Endothelial cell of umbilical vein (primary cell): ENCODE measurements at regions not wholly inside any gene's neighbourhood (a gene's known extent, or its start where the extent isn't known, plus 50 kb on each side); places are given as distances from the start of the nearest gene placed in this dataset.
A peak's percentile ranks its signal among the peaks of the same experiment; 100 is the strongest.

ENCODE experiments used
- BruUV-seq: library from RNA; stranded (reverse); fragments of 400-500 nt; replicated peaks from 2 replicates; lab custom pipeline; 2021; lab: Mats Ljungman, UMichigan
- CTCF ChIA-PET: fragments of 300-600, 350-600 bp; sonication (Branson Sonifier 250); formaldehyde crosslinking; loops from one replicate; lab custom pipeline; 2021; ENCODE audit warnings: antibody characterized with exemption, inconsistent platforms; lab: Charles Lee
- POLR2A ChIA-PET: fragments of 300-600, 350-600 bp; sonication (Branson Sonifier 250); formaldehyde crosslinking; loops from one replicate; lab custom pipeline; 2021; ENCODE audit warnings: antibody characterized with exemption, inconsistent platforms; lab: Charles Lee
- DNase-seq: peaks from one replicate; pipeline ENCODE4 v3.0.0-alpha.2; 2011; ENCODE audit warnings: low read depth, low spot score
- FAIRE-seq: peaks from 2 replicates; lab custom pipeline; 2011; peaks lifted over from hg19 to GRCh38; lab: Jason Lieb, UNC
- H2AFZ ChIP-seq: 2 replicates; pipeline ENCODE4 v1.6.0; 2012; ENCODE audit warnings: low read depth, low read length, control low read depth, inconsistent platforms
- H3K27ac ChIP-seq: 2 replicates; pipeline ENCODE4 v1.5.1; 2011; ENCODE audit warnings: low read depth, mild to moderate bottlenecking, control low read depth, low read length, moderate library complexity; ENCODE audit not compliant: insufficient read depth
- H3K27me3 ChIP-seq, 2 experiments: 2 replicates each; pipeline versions ENCODE4 v1.6.0 to v1.6.1; 2011; ENCODE audit warnings: low read length in 2 of 2, mixed read lengths in 1 of 2; ENCODE audit not compliant: control insufficient read depth in 2 of 2, insufficient read depth in 2 of 2
- H3K36me3 ChIP-seq, 2 experiments: 2 replicates in 1 of 2; 3 replicates in 1 of 2; pipeline ENCODE4 v1.5.1; 2011; ENCODE audit warnings: low read length in 2 of 2, mild to moderate bottlenecking in 1 of 2, moderate library complexity in 1 of 2; ENCODE audit not compliant: control insufficient read depth in 2 of 2, insufficient read depth in 2 of 2; ENCODE audit errors: extremely low read depth in 1 of 2
- H3K4me1 ChIP-seq: 3 replicates; pipeline ENCODE4 v1.5.1; 2011; ENCODE audit warnings: mild to moderate bottlenecking, low read length; ENCODE audit not compliant: control insufficient read depth, insufficient read depth; ENCODE audit errors: extremely low read depth
- H3K4me2 ChIP-seq: 2 replicates; pipeline ENCODE4 v1.6.1; 2011; ENCODE audit warnings: low read length, control low read depth, mixed read lengths; ENCODE audit not compliant: insufficient read depth
- H3K4me3 ChIP-seq, 3 experiments: fragments of 200-600 bp in 1 of 3; sonication (generic), shearing (Covaris generic) in 1 of 3; replicated peaks in 1 of 3; 2 replicates each; pipeline ENCODE4 v1.5.1; 2011 to 2016; ENCODE audit warnings: control low read depth in 3 of 3, low read length in 3 of 3, mild to moderate bottlenecking in 2 of 3, inconsistent platforms in 1 of 3, low read depth in 1 of 3, moderate library complexity in 1 of 3; ENCODE audit not compliant: insufficient read depth in 1 of 3
- H3K79me2 ChIP-seq: 2 replicates; pipeline ENCODE4 v1.6.0; 2012; ENCODE audit warnings: low read length, inconsistent platforms; ENCODE audit not compliant: control insufficient read depth, insufficient read depth
- H3K9ac ChIP-seq: replicated peaks from 2 replicates; pipeline ENCODE3; 2011; ENCODE audit warnings: low read length, control low read depth; ENCODE audit not compliant: insufficient read depth; ENCODE audit errors: extremely low read depth
- H3K9me1 ChIP-seq: replicated peaks from 3 replicates; pipeline ENCODE4 v1.6.0; 2011; ENCODE audit warnings: mild to moderate bottlenecking, low read length; ENCODE audit not compliant: control insufficient read depth, insufficient read depth; ENCODE audit errors: extremely low read depth
- H3K9me3 ChIP-seq: replicated peaks from 2 replicates; pipeline ENCODE4 v1.5.1; 2012; ENCODE audit warnings: low read length, inconsistent platforms; ENCODE audit not compliant: control insufficient read depth, insufficient read depth
- H4K20me1 ChIP-seq: replicated peaks from 2 replicates; pipeline ENCODE3; 2011; ENCODE audit warnings: mild to moderate bottlenecking, low read length; ENCODE audit not compliant: control insufficient read depth, insufficient read depth; ENCODE audit errors: extremely low read depth
- EZH2 ChIP-seq: IDR thresholded peaks from 2 replicates; pipeline ENCODE4 v1.6.1; 2012; ENCODE audit warnings: borderline replicate concordance, low read depth, mild to moderate bottlenecking, moderate library complexity, low read length, inconsistent platforms; ENCODE audit not compliant: severe bottlenecking
- FOS ChIP-seq: IDR thresholded peaks from 2 replicates; pipeline ENCODE4 v1.6.1; 2011; ENCODE audit warnings: mild to moderate bottlenecking, low read length, moderate library complexity, borderline replicate concordance; ENCODE audit not compliant: insufficient read depth
- GATA2 ChIP-seq: IDR thresholded peaks from 2 replicates; pipeline ENCODE4 v1.7.0; 2011; ENCODE audit warnings: low read depth, mild to moderate bottlenecking, moderate library complexity, mixed read lengths, low read length; ENCODE audit not compliant: insufficient read length, insufficient read depth
- JUN ChIP-seq: IDR thresholded peaks from 2 replicates; pipeline ENCODE4 v1.6.1; 2011; ENCODE audit warnings: borderline replicate concordance, low read depth; ENCODE audit not compliant: insufficient read length, insufficient read depth
- MYC ChIP-seq: IDR thresholded peaks from one replicate; pipeline ENCODE4 v1.6.1; 2011; ENCODE audit warnings: mild to moderate bottlenecking, low read depth, low read length
- POLR2A ChIP-seq: IDR thresholded peaks from 2 replicates; pipeline ENCODE4 v1.6.1; 2012; ENCODE audit warnings: low read depth, mild to moderate bottlenecking, control low read depth, low read length
- POLR2AphosphoS5 ChIP-seq: IDR thresholded peaks from 2 replicates; pipeline ENCODE4 v1.6.1; 2012; ENCODE audit warnings: low read depth, mild to moderate bottlenecking, control low read depth, low read length, moderate library complexity; ENCODE audit not compliant: insufficient read depth
- dilution Hi-C: fragments of 300-500 bp; cut with MboI; formaldehyde crosslinking; loops from one replicate; pipeline ENCODE4 v1.15.0; 2019; ENCODE audit warnings: low sequenced_read_pairs; ENCODE audit not compliant: extremely low pct_ligation_motif_present
- intact Hi-C: fragments of 100-400 bp; cut with micrococcal nuclease; formaldehyde crosslinking; loops from one replicate; pipeline ENCODE4 v1.10.0; 2022
- TF ChIP-seq, protein P1 (sequence below), 2 donors: IDR thresholded peaks; 1 replicate in 1 of 2; 2 replicates in 1 of 2; pipeline ENCODE4 v1.5.1; 2011; ENCODE audit warnings: low read length in 2 of 2, mild to moderate bottlenecking in 2 of 2, moderate library complexity in 2 of 2, control low read depth in 1 of 2, inconsistent platforms in 1 of 2, low read depth in 1 of 2; ENCODE audit not compliant: insufficient read depth in 1 of 2; ENCODE audit errors: extremely low read depth in 1 of 2
- TF ChIP-seq, protein P2 (sequence below): IDR thresholded peaks from 2 replicates; pipeline ENCODE4 v1.6.1; 2011; ENCODE audit not compliant: insufficient read depth, insufficient read length

DNA sequence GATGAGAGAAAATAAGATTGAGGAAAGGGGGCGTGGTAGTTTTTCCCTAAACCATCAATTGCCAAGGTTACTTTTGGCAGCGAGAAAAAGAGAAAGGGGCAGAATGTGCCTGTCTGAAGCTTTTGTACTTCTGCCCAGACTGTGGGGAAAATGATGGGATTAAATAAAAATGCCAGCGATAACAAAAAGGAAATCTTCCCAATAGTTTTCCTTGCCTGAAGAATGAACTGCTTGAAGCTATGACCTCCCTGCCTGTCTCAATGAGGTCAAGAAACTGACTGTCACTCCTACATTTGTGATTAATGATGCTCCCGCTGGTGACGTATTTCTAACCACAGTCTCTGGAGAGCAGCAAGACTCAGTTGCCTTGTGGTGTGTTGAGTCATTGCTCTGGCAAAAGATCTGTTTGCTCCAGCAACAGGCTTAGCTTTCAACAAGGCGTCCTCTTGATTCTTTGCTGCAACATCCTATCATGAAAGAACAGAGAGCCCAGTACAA lies 1051.5 kb downstream of the DIAPH3 start:
- ChIA-PET POLR2A (no interaction called here), CTCF (interaction anchor here (0.9 to 1.3 kb wide), 2 partner anchors 9 to 570 kb away, joined by 3 read pairs; no protein-coding TSS in a partner anchor)
- Histone ChIP-seq H3K27me3 (no peaks in the 10 kb centered on the region), H3K79me2 (no peaks in the 10 kb centered on the region), H3K36me3 (no peaks in the 10 kb centered on the region), H3K9me1 (no peaks in the 10 kb centered on the region), H3K9ac (no peak overlapping the region), H3K4me1 (peaks cover 6% of the 10 kb centered on the region), H3K27ac (no peak overlapping the region), H3K9me3 (no peaks in the 10 kb centered on the region), H3K4me2 (no peak overlapping the region), H4K20me1 (no peaks in the 10 kb centered on the region), H3K4me3 (no peak overlapping the region), H2AFZ (peak overlapping the region; percentile 79)
- BruUV-seq = no TSS peak
- DNase-seq = peak; percentile 71
- intact Hi-C loops = no loop called here
- no peak for TF ChIP-seq GATA2
- peak; percentile 57 for TF ChIP-seq FOS
- TF ChIP-seq EZH2 = no peak
- TF ChIP-seq MYC = no peak
- TF ChIP-seq POLR2AphosphoS5 = no peak
- dilution Hi-C loops = no loop called here
- peak; percentile 72 for FAIRE-seq

DNA sequence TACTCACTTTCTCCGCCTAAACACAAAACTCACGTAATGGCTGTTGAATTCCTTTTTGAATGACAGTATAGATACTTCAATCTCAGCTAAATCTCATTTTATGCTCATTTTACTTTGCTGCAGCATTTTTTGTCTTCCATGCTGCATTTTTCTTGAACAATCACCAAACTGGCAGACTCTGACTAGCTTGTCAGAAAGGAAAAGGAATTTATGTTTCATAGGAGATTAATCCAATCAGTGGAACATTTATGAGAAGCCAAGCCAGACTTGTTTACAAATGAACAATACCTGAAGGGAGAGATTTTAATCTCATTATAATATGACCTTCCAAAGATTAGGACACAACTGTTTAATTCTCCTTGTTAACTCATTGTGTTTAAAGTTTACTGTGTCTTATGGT lies 1044.3 kb downstream of the DIAPH3 start:
- no peaks in the 10 kb centered on the region for H4K20me1 ChIP-seq
- ChIA-PET CTCF (interaction anchor here (1.5 kb wide), 1 partner anchor 10 kb away, joined by 4 read pairs; no protein-coding TSS in a partner anchor), POLR2A (no interaction called here)
- no peak overlapping the region for H3K4me3 ChIP-seq
- no TSS peak for BruUV-seq
- H3K27ac ChIP-seq = no peak overlapping the region
- no peak overlapping the region for H3K9ac ChIP-seq
- no peaks in the 10 kb centered on the region for H3K79me2 ChIP-seq
- H3K9me3 ChIP-seq = no peaks in the 10 kb centered on the region
- intact Hi-C loops = no loop called here
- no peaks in the 10 kb centered on the region for H3K36me3 ChIP-seq
- H3K27me3 ChIP-seq = no peaks in the 10 kb centered on the region
- H3K4me2 ChIP-seq = peak overlapping the region; percentile 63
- H3K9me1 ChIP-seq = no peaks in the 10 kb centered on the region
- dilution Hi-C loops = no loop called here
- H2AFZ ChIP-seq = peak overlapping the region; percentile 92
- H3K4me1 ChIP-seq = peaks cover 4% of the 10 kb centered on the region
- DNase-seq = peak; percentile 24
- no peak for TF ChIP-seq FOS
- no peak for TF ChIP-seq EZH2
- TF ChIP-seq GATA2 = no peak
- TF ChIP-seq, protein P1, sequence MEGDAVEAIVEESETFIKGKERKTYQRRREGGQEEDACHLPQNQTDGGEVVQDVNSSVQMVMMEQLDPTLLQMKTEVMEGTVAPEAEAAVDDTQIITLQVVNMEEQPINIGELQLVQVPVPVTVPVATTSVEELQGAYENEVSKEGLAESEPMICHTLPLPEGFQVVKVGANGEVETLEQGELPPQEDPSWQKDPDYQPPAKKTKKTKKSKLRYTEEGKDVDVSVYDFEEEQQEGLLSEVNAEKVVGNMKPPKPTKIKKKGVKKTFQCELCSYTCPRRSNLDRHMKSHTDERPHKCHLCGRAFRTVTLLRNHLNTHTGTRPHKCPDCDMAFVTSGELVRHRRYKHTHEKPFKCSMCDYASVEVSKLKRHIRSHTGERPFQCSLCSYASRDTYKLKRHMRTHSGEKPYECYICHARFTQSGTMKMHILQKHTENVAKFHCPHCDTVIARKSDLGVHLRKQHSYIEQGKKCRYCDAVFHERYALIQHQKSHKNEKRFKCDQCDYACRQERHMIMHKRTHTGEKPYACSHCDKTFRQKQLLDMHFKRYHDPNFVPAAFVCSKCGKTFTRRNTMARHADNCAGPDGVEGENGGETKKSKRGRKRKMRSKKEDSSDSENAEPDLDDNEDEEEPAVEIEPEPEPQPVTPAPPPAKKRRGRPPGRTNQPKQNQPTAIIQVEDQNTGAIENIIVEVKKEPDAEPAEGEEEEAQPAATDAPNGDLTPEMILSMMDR (IDR thresholded peaks at IDR 0.05; ENCODE audit: extremely low read depth in 1 of 2, insufficient read depth in 1 of 2, low read depth in 1 of 2, low read length in 2 of 2) = no peak
- TF ChIP-seq POLR2AphosphoS5 = no peak
- TF ChIP-seq, protein P2, sequence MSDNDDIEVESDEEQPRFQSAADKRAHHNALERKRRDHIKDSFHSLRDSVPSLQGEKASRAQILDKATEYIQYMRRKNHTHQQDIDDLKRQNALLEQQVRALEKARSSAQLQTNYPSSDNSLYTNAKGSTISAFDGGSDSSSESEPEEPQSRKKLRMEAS = no peak
- no peak for TF ChIP-seq JUN
- TF ChIP-seq POLR2A = no peak
- no peak for TF ChIP-seq MYC
- FAIRE-seq = no peak
